ENCODE measurements at regions not wholly inside any gene's neighbourhood (a gene's known extent, or its start where the extent isn't known, plus 50 kb on each side); places are given as distances from the start of the nearest gene placed in this dataset.
A peak's percentile ranks its signal among the peaks of the same experiment; 100 is the strongest.

- DNase-seq: no peak
These were observed 276.7 kb upstream of the LRIG3 start for GRCh38 chr12:59196989-59197388.

GRCh38 chr12:59194794-59195193, 274.5 kb upstream of the LRIG3 start:
- DNase-seq: no peak

- DNase-seq: no peak
These were observed 273.3 kb upstream of the LRIG3 start for GRCh38 chr12:59193476-59194050.

- DNase-seq: no peak
These were observed 271.1 kb upstream of the LRIG3 start for GRCh38 chr12:59191372-59191771.

GRCh38 chr12:59186451-59186850, 266.1 kb upstream of the LRIG3 start:
- no peak for DNase-seq

- DNase-seq: no peak
These were observed 265.0 kb upstream of the LRIG3 start for GRCh38 chr12:59185295-59185694.

- DNase-seq: no peak
These were observed 262.6 kb upstream of the LRIG3 start for GRCh38 chr12:59182658-59183455.

GRCh38 chr12:59182191-59182590, 261.9 kb upstream of the LRIG3 start:
- no peak for DNase-seq

- no peak for DNase-seq
These were observed 261.0 kb upstream of the LRIG3 start for GRCh38 chr12:59181196-59181777.

GRCh38 chr12:59179231-59179630, 258.9 kb upstream of the LRIG3 start:
- no peak for DNase-seq

- no peak for DNase-seq
These were observed 253.4 kb upstream of the LRIG3 start for GRCh38 chr12:59173695-59174094.

- no peak for DNase-seq
These were observed 248.3 kb upstream of the LRIG3 start for GRCh38 chr12:59168647-59169046.

GRCh38 chr12:59166457-59166856, 246.2 kb upstream of the LRIG3 start:
- no peak for DNase-seq

- DNase-seq: no peak
These were observed 244.9 kb upstream of the LRIG3 start for GRCh38 chr12:59164991-59165718.

- DNase-seq: no peak
These were observed 243.9 kb upstream of the LRIG3 start for GRCh38 chr12:59164226-59164625.

GRCh38 chr12:59158681-59159080, 238.4 kb upstream of the LRIG3 start:
- no peak for DNase-seq

- no peak for DNase-seq
These were observed 237.8 kb upstream of the LRIG3 start for GRCh38 chr12:59158066-59158465.

- no peak for DNase-seq
These were observed 235.1 kb upstream of the LRIG3 start for GRCh38 chr12:59155448-59155847.

GRCh38 chr12:59151243-59151642, 230.9 kb upstream of the LRIG3 start:
- DNase-seq: no peak

- DNase-seq: peak in 1 of 5 donors; percentile 54
These were observed 229.8 kb upstream of the LRIG3 start for GRCh38 chr12:59149995-59150642.

- no peak for DNase-seq
These were observed 227.5 kb upstream of the LRIG3 start for GRCh38 chr12:59147791-59148190.

GRCh38 chr12:59142183-59142790, 222.0 kb upstream of the LRIG3 start:
- no peak for DNase-seq

GRCh38 chr12:59134750-59135149, 214.4 kb upstream of the LRIG3 start:
- no peak for DNase-seq
